Activated naive CD8-positive, alpha-beta T cell treated with anti-CD3 and anti-CD28 coated beads for 36 hours (primary cell): ENCODE measurements at regions not wholly inside any gene's neighbourhood (a gene's known extent, or its start where the extent isn't known, plus 50 kb on each side); places are given as distances from the start of the nearest gene placed in this dataset.
A peak's percentile ranks its signal among the peaks of the same experiment; 100 is the strongest.
"Not testable (repeated sequence)": the region's sequence is repeated elsewhere in the genome, so short reads cannot be mapped to it uniquely, and the experiment has no call there.

ENCODE experiments used
- DNase-seq: peaks from one replicate; pipeline ENCODE4 v3.0.0; 2021
- H3K27ac Mint-ChIP-seq: one replicate; pipeline ENCODE4 v1.8.0; 2022; ENCODE audit warnings: mild to moderate bottlenecking, moderate library complexity, mixed read lengths
- H3K27me3 Mint-ChIP-seq: one replicate; pipeline ENCODE4 v1.8.0; 2022; ENCODE audit warnings: mild to moderate bottlenecking, mixed read lengths
- H3K36me3 Mint-ChIP-seq: one replicate; pipeline ENCODE4 v1.8.0; 2021; ENCODE audit warnings: mild to moderate bottlenecking, mixed read lengths
- H3K4me1 Mint-ChIP-seq: one replicate; pipeline ENCODE4 v1.8.0; 2021; ENCODE audit warnings: mixed read lengths
- H3K4me3 Mint-ChIP-seq: one replicate; pipeline ENCODE4 v1.8.0; 2022; ENCODE audit warnings: mild to moderate bottlenecking, moderate library complexity, mixed read lengths
- H3K9me3 Mint-ChIP-seq: one replicate; pipeline ENCODE4 v1.8.0; 2022; ENCODE audit warnings: mixed read lengths

- peaks cover 29% of the 10 kb centered on the region for H3K9me3 Mint-ChIP-seq
- DNase-seq: no peak
- H3K36me3 Mint-ChIP-seq: peaks cover 29% of the 10 kb centered on the region
- no peaks in the 10 kb centered on the region for H3K27me3 Mint-ChIP-seq
- peaks cover 33% of the 10 kb centered on the region for H3K4me1 Mint-ChIP-seq
- H3K27ac Mint-ChIP-seq: no peak overlapping the region
- no peak overlapping the region for H3K4me3 Mint-ChIP-seq
Observed at GRCh38 chr12:19674437-19674836, 235.1 kb downstream of the AEBP2 start.

- peak; percentile 11 for DNase-seq
- no peaks in the 10 kb centered on the region for H3K27me3 Mint-ChIP-seq
- peaks cover 38% of the 10 kb centered on the region for H3K36me3 Mint-ChIP-seq
- no peak overlapping the region for H3K4me3 Mint-ChIP-seq
- H3K27ac Mint-ChIP-seq: peak overlapping the region; percentile 79
- peaks cover 42% of the 10 kb centered on the region for H3K4me1 Mint-ChIP-seq
- H3K9me3 Mint-ChIP-seq: peaks cover 37% of the 10 kb centered on the region
Observed at GRCh38 chr12:19675361-19675760, 236.1 kb downstream of the AEBP2 start.

- Mint-ChIP-seq H3K27ac (peak overlapping the region; percentile 94), H3K36me3 (peaks cover 46% of the 10 kb centered on the region), H3K4me1 (peaks cover 56% of the 10 kb centered on the region), H3K9me3 (peaks cover 45% of the 10 kb centered on the region), H3K4me3 (peak overlapping the region; percentile 77)
- not testable (repeated sequence) for DNase-seq, H3K27me3 Mint-ChIP-seq
Observed at GRCh38 chr12:19678501-19678900, 239.2 kb downstream of the AEBP2 start.

- Mint-ChIP-seq H3K27me3 (no peaks in the 10 kb centered on the region), H3K36me3 (peaks cover 45% of the 10 kb centered on the region), H3K4me3 (no peak overlapping the region), H3K27ac (no peak overlapping the region), H3K9me3 (peaks cover 46% of the 10 kb centered on the region), H3K4me1 (peaks cover 57% of the 10 kb centered on the region)
- DNase-seq: no peak
Observed at GRCh38 chr12:19681007-19681406, 241.7 kb downstream of the AEBP2 start.

- Mint-ChIP-seq H3K36me3 (peaks cover 31% of the 10 kb centered on the region), H3K4me1 (peaks cover 43% of the 10 kb centered on the region), H3K27me3 (no peaks in the 10 kb centered on the region), H3K27ac (no peak overlapping the region), H3K9me3 (peaks cover 28% of the 10 kb centered on the region), H3K4me3 (no peak overlapping the region)
- DNase-seq: no peak
Observed at GRCh38 chr12:19683178-19683927, 244.1 kb downstream of the AEBP2 start.

GRCh38 chr12:19687371-19687770 is 248.1 kb downstream of the AEBP2 start:
- H3K4me1 Mint-ChIP-seq: peaks cover 20% of the 10 kb centered on the region
- no peak overlapping the region for H3K27ac Mint-ChIP-seq
- DNase-seq: no peak
- no peaks in the 10 kb centered on the region for H3K27me3 Mint-ChIP-seq
- no peak overlapping the region for H3K4me3 Mint-ChIP-seq
- H3K36me3 Mint-ChIP-seq: peaks cover 14% of the 10 kb centered on the region
- H3K9me3 Mint-ChIP-seq: peaks cover 10% of the 10 kb centered on the region

GRCh38 chr12:19688532-19688931 is 249.2 kb downstream of the AEBP2 start:
- Mint-ChIP-seq H3K4me1 (peaks cover 15% of the 10 kb centered on the region), H3K27ac (no peak overlapping the region), H3K9me3 (peaks cover 18% of the 10 kb centered on the region), H3K27me3 (no peaks in the 10 kb centered on the region), H3K4me3 (no peak overlapping the region), H3K36me3 (peaks cover 23% of the 10 kb centered on the region)
- no peak for DNase-seq

GRCh38 chr12:19689226-19689625 is 249.9 kb downstream of the AEBP2 start:
- Mint-ChIP-seq H3K9me3 (peaks cover 18% of the 10 kb centered on the region), H3K27ac (no peak overlapping the region), H3K36me3 (peaks cover 23% of the 10 kb centered on the region), H3K4me3 (no peak overlapping the region), H3K4me1 (peaks cover 14% of the 10 kb centered on the region), H3K27me3 (no peaks in the 10 kb centered on the region)
- no peak for DNase-seq

GRCh38 chr12:19689801-19690472 is 250.6 kb downstream of the AEBP2 start:
- Mint-ChIP-seq H3K9me3 (peaks cover 18% of the 10 kb centered on the region), H3K27me3 (no peaks in the 10 kb centered on the region), H3K4me3 (no peak overlapping the region), H3K4me1 (peaks cover 17% of the 10 kb centered on the region), H3K27ac (no peak overlapping the region), H3K36me3 (peaks cover 23% of the 10 kb centered on the region)
- DNase-seq: no peak

- DNase-seq: no peak
- H3K4me1 Mint-ChIP-seq: peaks cover 23% of the 10 kb centered on the region
- H3K27me3 Mint-ChIP-seq: no peaks in the 10 kb centered on the region
- H3K36me3 Mint-ChIP-seq: peaks cover 21% of the 10 kb centered on the region
- peaks cover 16% of the 10 kb centered on the region for H3K9me3 Mint-ChIP-seq
- H3K4me3 Mint-ChIP-seq: no peak overlapping the region
- no peak overlapping the region for H3K27ac Mint-ChIP-seq
Observed at GRCh38 chr12:19692091-19692490, 252.8 kb downstream of the AEBP2 start.

GRCh38 chr12:19692566-19692965 is 253.3 kb downstream of the AEBP2 start:
- H3K27ac Mint-ChIP-seq: no peak overlapping the region
- DNase-seq: no peak
- H3K4me1 Mint-ChIP-seq: peaks cover 24% of the 10 kb centered on the region
- H3K36me3 Mint-ChIP-seq: peaks cover 21% of the 10 kb centered on the region
- H3K9me3 Mint-ChIP-seq: peaks cover 16% of the 10 kb centered on the region
- no peaks in the 10 kb centered on the region for H3K27me3 Mint-ChIP-seq
- no peak overlapping the region for H3K4me3 Mint-ChIP-seq

- Mint-ChIP-seq H3K4me1 (peaks cover 24% of the 10 kb centered on the region), H3K27ac (peak overlapping the region; percentile 76), H3K4me3 (no peak overlapping the region)
Observed at GRCh38 chr12:19694627-19695026, 255.3 kb downstream of the AEBP2 start.

GRCh38 chr12:19695244-19696098 is 256.2 kb downstream of the AEBP2 start:
- Mint-ChIP-seq H3K4me3 (no peak overlapping the region), H3K9me3 (peaks cover 16% of the 10 kb centered on the region), H3K36me3 (peaks cover 14% of the 10 kb centered on the region), H3K27me3 (no peaks in the 10 kb centered on the region), H3K4me1 (peaks cover 24% of the 10 kb centered on the region), H3K27ac (peak overlapping the region; percentile 76)
- DNase-seq: no peak

More at GRCh38 chr12:19694627-19695026, 255.3 kb downstream of the AEBP2 start:
- Mint-ChIP-seq H3K27me3 (no peaks in the 10 kb centered on the region), H3K9me3 (peaks cover 16% of the 10 kb centered on the region), H3K36me3 (peaks cover 17% of the 10 kb centered on the region)
- DNase-seq: no peak

GRCh38 chr12:19700969-19701368 is 261.7 kb downstream of the AEBP2 start:
- DNase-seq: no peak

GRCh38 chr12:19704966-19705365 is 265.7 kb downstream of the AEBP2 start:
- Mint-ChIP-seq H3K27ac (no peak overlapping the region), H3K9me3 (peaks cover 47% of the 10 kb centered on the region), H3K27me3 (no peaks in the 10 kb centered on the region), H3K36me3 (peaks cover 6% of the 10 kb centered on the region), H3K4me3 (no peak overlapping the region), H3K4me1 (peaks cover 2% of the 10 kb centered on the region)
- DNase-seq: no peak

More at GRCh38 chr12:19700969-19701368, 261.7 kb downstream of the AEBP2 start:
- no peak overlapping the region for H3K4me3 Mint-ChIP-seq
- peaks cover 8% of the 10 kb centered on the region for H3K36me3 Mint-ChIP-seq
- peaks cover 4% of the 10 kb centered on the region for H3K4me1 Mint-ChIP-seq
- peaks cover 37% of the 10 kb centered on the region for H3K9me3 Mint-ChIP-seq
- no peaks in the 10 kb centered on the region for H3K27me3 Mint-ChIP-seq
- no peak overlapping the region for H3K27ac Mint-ChIP-seq
